NCI-H82 (cell line): ENCODE measurements at regions not wholly inside any gene's neighbourhood (a gene's known extent, or its start where the extent isn't known, plus 50 kb on each side); places are given as distances from the start of the nearest gene placed in this dataset.

ENCODE experiments used
- DNase-seq: peaks from one replicate; lab custom pipeline; 2025; lab: John Stamatoyannopoulos, UW

DNA sequence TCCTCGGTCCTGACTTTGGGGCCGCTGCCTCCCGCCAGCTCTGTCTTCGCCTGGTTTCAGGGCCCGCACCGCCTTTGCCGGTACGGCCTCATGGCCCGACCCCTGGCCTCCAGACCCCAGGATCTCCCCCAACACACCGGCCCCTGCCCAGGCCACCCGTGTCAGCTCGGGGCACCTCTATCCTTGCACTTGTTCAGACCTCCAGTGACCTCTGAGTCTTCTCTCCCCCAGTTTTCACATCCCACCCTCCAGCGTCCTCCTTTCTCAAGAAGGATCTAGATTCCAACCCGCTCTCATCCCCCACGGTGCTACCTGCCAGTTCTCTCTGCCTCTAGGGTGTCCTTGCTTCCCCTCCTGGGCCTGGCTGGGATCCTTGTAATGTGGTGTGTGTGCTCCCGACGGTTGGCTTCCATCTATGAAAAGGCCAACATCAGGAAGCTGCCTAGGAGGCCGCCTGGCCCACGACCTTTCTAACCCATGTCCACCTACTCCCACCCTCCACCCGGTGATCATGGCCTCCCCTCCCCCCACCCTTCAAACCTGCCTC is 61.1 kb downstream of the SPATA31C2 start:
- no peak for DNase-seq

DNA sequence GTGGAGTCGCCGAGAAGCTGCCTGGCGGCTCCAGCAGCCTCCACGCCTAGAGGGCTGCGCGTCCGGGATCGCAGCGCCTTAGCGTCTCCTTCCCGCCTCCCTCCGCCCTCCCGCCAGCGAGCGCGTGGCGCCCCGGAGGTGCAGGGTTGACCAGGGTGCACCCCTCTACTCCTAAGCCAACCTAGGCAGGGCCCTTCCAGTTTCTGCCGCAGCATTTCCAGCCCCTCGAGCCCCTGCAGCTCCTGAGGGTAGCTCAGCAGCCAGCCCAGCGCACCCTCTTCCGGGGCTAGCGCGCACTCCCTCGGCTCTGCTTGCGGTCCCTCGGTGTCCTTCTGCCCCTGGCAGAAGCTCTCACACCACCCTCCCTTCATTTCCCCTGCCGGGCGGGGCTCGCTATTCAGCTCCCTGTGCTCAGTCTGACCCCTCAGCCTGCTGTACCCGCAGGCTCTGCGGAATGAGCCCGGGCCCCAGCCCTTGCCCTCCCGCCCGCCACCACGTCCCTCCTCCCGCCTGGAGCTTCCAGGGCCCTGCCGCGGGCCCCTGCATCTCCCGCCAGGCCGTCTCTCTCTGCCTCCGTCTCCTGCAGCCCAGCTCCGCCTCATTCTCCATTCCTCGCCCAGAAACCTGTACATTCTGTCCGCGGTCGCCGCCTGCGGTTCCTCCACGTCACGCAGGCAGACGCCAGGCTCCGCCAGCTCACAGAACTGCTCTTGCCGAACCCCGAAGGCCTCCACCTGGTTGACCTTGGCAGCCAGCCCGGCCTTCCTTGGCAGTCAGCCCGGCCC is 61.8 kb downstream of the SPATA31C2 start:
- no peak for DNase-seq

GRCh38 chr9:88075966-88076285 is 62.3 kb downstream of the SPATA31C2 start:
- DNase-seq = peak; percentile 52

DNA sequence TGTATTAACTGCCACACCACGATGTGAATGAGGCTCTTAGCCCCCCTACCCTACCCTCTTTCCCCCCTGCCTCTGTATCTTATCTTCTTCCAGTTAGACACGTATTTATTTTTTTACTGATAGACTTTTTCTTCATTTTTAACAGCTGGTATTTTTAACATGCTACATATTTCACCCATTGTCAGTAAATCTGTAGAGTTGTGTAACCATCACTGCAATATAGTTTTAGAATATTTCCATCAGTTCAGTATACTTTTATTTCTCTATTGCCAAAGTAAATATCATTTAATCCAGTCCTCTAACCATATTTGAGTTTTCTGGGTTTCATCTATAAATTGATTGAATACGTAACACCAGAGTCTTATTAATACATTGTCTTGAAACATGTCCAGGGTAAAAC is 62.8 kb downstream of the SPATA31C2 start:
- no peak for DNase-seq

- no peak for DNase-seq
Measured at GRCh38 chr9:88074931-88075330, 63.3 kb downstream of the SPATA31C2 start.

DNA sequence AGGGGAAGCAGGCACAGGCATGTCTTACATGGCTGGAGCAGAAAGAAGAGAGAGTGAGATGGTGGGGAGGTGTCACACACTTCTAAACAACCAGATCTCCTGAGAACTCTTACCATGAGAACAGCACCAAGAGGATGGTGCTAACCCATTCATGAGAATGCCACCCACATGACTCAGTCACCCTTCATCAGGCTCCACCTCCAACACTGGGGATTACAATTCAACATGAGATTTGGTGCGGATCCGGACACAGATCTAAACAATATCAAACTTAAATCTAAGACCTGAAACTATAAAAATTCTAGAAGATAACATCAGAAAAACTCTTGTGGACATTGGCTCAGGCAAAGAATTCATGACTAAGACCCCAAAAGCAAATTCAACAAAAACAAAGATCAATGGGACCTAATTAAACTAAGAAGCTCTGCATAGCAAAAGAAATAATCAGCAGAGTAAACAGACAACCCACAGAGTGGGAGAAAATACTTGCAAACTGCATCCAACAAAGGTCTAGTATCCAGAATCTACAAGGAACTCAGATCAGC is 65.4 kb downstream of the SPATA31C2 start:
- no peak for DNase-seq

- DNase-seq = no peak
Measured at GRCh38 chr9:88071331-88071730, 66.9 kb downstream of the SPATA31C2 start.

DNA sequence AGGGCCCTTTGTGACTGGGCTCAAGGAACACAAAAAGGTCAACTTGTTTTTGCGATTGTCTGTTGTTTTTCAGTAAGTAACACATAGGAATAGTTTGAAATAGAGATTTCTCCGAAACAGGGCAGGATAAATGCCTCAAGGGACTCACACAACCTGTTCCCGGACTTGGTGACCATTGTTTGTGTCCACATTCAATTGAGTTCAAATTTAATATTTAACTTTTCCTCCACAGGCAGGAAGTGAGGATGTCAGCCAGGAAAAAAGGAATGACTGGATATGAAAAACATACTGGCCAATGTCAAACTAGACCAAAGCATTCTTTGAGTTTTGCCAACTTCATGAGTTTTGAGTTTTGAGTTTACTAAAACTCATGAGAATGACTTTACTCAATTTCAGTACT is 72.7 kb downstream of the SPATA31C2 start:
- DNase-seq = no peak

GRCh38 chr9:88064554-88064953 is 73.7 kb downstream of the SPATA31C2 start:
- DNase-seq = no peak

GRCh38 chr9:88060746-88061145 is 77.5 kb downstream of the SPATA31C2 start:
- DNase-seq = no peak

- no peak for DNase-seq
Measured at GRCh38 chr9:88059469-88059868, 78.8 kb downstream of the SPATA31C2 start.

DNA sequence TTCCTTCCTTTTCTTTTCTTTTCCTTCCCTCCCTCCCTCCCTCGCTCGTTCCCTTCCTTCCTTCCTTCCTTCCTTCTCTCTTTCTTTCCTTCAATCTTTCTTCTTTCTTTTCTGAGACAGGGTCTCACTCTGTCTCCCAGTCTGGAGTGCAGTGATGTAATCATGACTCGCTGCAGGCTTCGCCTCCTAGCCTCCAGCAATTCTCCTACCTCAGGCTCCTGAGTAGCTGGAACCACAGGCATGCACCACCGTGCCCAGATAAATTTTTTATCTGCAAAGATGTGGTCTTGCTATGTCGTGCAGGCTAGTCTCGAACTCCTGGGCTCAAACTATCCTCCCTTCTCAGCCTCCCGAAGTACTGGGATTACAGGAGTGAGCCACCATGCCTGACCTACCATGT is 81.4 kb downstream of the SPATA31C2 start:
- no peak for DNase-seq

DNA sequence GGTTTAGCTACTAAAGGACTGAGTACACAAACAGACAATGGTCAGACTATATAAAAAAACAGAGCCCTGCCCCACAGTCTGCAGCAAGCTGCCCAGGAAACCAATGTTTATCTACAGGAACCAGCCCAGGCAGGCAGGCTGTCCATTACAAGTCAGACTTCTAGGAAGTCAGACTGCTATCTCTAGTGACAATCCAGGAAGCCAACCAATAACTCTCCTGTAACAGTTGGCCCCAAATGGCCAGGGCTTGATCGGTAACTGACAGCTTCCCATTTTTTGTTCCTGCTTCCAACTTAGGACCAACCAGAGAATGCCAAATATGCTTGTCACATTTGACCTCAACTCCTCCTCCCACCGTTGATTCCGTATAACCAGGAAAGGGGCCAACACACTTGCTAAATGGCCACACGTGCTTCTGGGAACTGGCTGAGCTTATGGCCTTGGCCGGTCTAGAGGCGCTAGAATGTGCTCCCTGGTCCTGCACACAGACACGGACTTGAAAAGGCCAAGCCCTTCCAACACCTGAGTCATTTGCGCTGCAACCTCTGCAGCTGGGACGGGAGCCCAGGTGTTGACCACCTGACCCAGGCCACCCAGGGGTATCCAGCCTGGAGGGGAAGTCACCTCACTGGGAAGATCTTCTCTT is 79.6 kb upstream of the CDK20 start:
- no peak for DNase-seq

DNA sequence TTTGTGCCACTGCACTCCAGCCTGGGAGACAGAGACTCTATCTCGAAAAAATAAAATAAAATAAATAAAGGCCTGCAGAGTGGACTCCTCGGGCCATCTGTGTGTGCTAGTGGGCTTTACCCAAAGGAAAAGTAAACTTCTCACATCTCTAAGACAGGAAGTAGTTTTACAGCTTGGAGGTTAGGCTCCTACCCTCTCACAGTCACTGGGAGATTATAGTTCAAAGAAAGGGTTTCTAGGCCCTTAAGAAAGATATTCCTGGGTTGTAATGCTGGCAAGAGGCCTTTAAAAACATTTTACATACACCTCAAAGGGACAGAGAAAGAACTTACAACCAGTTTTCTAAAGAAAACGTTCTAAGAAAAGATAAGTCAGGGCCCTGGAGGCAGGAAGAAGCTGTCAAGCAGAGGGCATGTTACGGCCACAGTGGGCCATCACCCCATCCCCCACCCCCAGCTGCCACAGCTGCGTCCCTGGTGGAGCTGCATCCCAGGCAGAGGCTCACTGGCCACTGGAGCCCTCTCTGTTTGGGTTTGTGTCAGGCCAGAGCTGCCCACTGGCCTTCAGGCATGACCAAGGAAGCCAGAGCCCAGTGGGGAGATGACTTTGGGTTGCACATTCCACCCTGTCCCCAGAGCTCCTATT is 78.1 kb upstream of the CDK20 start:
- DNase-seq = no peak

DNA sequence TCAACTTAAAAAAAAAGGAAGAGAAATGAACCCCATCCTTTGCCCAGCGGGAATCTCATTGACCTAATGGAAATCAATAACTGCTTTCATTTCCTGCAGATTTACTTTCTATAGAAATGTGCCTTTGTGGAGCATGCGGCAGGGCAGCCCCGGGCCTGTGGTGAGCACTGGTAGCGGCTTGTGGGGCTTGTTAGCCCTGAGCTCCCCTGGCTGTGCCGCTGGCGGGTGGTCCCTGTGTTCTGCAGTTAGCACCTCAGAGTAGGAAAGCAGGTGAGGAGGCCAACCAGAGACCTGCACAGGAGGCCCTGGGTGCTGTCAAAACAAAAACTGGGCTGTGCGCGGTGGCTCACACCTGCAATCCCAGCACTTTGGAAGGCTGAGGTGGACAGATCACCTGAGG is 76.8 kb upstream of the CDK20 start:
- no peak for DNase-seq

GRCh38 chr9:88049677-88050307 is 75.5 kb upstream of the CDK20 start:
- no peak for DNase-seq

DNA sequence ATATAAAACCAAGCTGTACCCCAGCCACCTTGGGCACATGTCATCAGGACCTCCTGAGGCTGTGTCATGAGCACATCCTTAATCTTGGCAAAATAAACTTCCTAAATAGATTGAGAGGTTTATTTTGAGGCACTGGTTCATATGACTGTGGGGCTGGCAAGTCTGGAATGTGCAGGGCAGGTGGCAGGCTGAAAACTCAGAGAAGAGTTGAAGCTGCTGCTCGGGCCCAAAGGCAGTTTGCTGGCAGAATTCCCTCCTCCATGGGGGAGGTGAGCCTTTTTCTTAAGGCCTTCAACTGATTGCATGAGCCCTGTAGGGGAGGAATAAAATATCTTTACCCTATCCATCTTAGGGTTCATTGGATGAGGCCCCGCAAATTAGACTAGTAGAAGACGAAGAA is 72.2 kb upstream of the CDK20 start:
- DNase-seq = no peak

DNA sequence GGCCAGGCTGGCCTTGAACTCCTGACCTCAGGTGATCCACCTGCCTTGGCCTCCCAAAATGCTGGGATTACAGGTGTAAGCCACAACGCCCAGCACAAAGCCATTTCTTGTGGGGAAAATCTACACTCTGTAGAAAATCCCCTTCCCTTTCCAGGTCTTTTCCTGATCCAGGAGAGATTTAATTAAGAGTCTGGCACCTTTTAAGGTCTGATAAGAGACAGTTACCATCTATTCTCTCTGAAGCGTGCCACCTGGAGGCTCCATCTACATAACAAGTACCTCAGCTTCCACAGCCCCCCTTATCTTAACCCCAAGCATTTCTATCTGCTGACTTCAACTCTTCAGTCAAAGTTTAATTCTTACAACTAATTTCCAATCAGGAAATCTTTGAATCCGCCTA is 71.4 kb upstream of the CDK20 start:
- no peak for DNase-seq

- DNase-seq = no peak
Measured at GRCh38 chr9:88044200-88044599, 69.9 kb upstream of the CDK20 start.

GRCh38 chr9:88043647-88044046 is 69.3 kb upstream of the CDK20 start:
- no peak for DNase-seq

DNA sequence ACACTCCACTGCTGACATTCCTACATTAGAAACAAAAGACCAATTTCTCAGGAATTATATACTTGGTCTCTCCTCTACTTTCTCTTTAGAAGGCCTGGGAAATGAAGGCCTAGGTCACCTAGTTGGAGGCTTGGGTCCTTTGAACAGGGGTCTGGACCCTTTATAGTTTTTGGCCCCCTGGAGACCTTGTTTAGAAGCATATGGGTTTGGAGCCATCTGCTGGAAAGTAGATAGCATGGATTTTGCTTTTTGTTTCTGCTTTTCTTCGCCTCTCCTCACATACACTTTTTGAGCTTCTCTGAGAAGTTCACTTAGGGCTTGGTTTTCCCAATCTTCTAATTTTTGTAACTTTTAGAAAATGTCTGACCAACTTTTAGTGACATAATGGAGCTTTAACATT is 67.1 kb upstream of the CDK20 start:
- DNase-seq = peak; percentile 11

DNA sequence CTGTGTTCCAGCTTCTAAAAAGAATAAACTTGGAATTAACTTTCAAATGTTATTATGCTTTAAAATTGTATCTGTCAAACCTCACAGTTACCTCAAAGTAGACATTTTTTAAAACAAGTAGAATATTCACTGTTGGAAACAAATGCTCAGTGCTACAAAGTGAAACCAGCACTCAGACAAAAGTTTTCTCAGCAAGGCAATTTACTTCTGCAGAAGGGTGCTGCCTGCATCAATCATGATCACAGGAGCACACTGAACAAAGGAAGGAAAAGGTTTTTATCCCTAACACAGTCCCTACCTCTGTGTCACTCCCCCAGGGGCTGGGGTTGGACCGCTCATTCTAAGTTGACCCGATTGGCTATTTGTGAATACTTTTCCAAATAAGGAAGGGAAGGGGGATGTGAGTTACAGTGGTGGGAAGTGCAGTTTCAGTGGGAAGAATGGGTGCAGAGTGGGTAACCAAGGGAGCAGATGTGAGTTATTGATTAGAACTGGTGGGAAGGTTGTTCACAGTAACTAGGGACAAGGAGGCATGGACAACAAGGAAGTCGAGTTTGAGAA is 63.0 kb upstream of the CDK20 start:
- no peak for DNase-seq
